GM12875 (cell line): ENCODE measurements at regions not wholly inside any gene's neighbourhood (a gene's known extent, or its start where the extent isn't known, plus 50 kb on each side); places are given as distances from the start of the nearest gene placed in this dataset.

ENCODE experiments used
- H3K4me3 ChIP-seq: one replicate; pipeline ENCODE4 v1.5.1; 2011; ENCODE audit warnings: low read depth, low read length, control low read depth
- CTCF ChIP-seq: IDR thresholded peaks from 2 replicates; pipeline ENCODE4 v1.5.1; 2011; ENCODE audit warnings: low read depth, mild to moderate bottlenecking, control low read depth, inconsistent platforms, low read length, moderate library complexity, borderline replicate concordance; ENCODE audit not compliant: insufficient read depth

- no peak for TF ChIP-seq CTCF
- no peak overlapping the region for H3K4me3 ChIP-seq
Observed at GRCh38 chr10:52642208-52642607, 130.4 kb downstream of the MBL2 start.

GRCh38 chr10:52644373-52645186 is 128.0 kb downstream of the MBL2 start:
- H3K4me3 ChIP-seq = no peak overlapping the region
- peak; percentile 63 for TF ChIP-seq CTCF

DNA sequence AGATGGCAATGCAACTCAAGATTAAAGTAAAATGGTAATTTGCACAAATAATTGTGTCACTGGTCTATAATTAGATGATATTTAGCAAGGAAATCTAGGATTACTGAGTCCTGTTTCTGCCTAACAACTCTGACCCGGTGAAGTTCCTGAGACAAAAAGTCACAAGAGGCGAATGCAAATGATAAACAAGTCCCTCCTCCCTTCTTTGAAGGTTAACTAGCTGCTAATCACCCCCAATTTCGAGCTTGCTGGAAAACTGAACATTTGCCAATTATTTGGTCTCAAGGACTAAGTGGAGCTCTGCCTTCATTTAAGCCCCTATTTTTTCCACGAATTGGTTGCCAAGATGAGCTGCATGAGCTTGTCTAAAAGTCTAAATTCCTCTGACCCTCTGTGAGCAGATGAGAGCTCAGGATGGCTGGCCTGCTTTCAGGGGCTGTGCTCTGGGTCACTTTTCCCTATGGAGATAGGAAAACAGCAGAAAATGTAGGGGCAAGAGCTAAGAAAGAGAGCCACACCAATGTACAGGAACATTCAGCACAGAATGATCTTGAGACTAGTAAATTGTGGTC is 127.3 kb downstream of the MBL2 start:
- no peak for TF ChIP-seq CTCF

DNA sequence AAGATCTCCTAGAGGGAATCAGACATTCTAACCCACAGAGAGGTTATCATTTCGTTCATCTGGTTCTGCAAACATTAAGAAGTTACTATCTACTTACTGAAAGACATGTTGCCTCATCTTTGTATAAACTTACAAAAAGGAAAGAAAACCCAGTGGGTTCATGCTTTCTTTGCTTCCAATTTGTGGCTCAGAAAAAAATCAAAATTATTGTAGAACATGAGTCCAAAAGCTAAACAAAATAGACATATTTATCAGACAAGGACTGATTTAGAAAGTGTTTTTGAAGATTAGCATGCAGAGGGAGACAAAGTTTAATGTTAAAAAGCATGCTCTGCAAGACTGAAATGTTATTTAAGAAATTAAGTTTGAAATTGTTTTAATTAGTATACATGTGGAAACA is 123.1 kb downstream of the MBL2 start:
- no peak for TF ChIP-seq CTCF

More for the DNA sequence above, 127.3 kb downstream of the MBL2 start:
- H3K4me3 ChIP-seq = no peak overlapping the region

DNA sequence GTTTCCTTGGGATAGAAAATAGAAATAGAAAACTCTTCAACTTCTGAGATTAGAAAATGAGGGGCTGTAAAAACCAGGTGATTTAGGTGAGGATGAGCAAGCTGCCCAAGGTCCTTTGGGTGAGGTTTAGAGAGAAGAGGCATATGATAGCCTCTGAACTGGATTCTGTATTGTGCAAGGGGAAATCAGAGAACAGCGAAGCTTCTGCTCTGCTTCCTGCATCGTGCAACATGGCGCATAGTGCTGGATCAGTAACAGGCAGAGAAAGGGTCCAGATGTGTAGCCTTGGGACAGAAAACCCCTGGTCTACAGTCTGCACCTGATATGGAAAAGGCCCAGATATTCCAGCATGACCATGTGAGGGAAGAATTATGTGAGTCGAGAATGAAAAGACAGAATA is 121.7 kb downstream of the MBL2 start:
- TF ChIP-seq CTCF = no peak
- no peak overlapping the region for H3K4me3 ChIP-seq

More for the DNA sequence above, 123.1 kb downstream of the MBL2 start:
- no peak overlapping the region for H3K4me3 ChIP-seq

DNA sequence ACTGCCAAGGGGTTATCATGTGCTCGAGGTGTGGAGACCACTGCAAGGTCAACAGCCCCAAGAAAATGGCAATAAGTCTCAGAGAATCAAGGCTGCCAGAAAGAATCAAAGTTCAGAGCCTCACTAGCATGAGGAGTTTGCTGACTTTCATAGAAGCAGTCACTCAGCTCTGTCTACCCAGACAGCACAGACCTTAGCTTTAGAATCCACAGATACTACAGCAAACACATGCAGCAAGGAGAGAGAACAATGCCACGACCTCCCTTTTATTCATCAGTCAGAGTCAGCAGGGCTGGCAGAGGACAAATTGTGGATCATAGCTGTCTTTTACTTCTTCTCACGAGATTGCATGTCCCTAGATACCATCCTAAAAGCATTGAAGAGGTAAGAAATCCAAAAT is 121.3 kb downstream of the MBL2 start:
- TF ChIP-seq CTCF = no peak
- H3K4me3 ChIP-seq = no peak overlapping the region
